ENCODE measurements at regions not wholly inside any gene's neighbourhood (a gene's known extent, or its start where the extent isn't known, plus 50 kb on each side); places are given as distances from the start of the nearest gene placed in this dataset.

- TF ChIP-seq CTCF (IDR thresholded peaks at IDR 0.05; ENCODE audit: poor library complexity) (no peak), EZH2 (IDR thresholded peaks at IDR 0.05; ENCODE audit: borderline replicate concordance) (no peak)
Measured at GRCh38 chr14:104520620-104521410, 58.7 kb upstream of the C14orf180 start.
